ENCODE measurements at regions not wholly inside any gene's neighbourhood (a gene's known extent, or its start where the extent isn't known, plus 50 kb on each side); places are given as distances from the start of the nearest gene placed in this dataset.
"Not testable (repeated sequence)": the region's sequence is repeated elsewhere in the genome, so short reads cannot be mapped to it uniquely, and the experiment has no call there.

DNA sequence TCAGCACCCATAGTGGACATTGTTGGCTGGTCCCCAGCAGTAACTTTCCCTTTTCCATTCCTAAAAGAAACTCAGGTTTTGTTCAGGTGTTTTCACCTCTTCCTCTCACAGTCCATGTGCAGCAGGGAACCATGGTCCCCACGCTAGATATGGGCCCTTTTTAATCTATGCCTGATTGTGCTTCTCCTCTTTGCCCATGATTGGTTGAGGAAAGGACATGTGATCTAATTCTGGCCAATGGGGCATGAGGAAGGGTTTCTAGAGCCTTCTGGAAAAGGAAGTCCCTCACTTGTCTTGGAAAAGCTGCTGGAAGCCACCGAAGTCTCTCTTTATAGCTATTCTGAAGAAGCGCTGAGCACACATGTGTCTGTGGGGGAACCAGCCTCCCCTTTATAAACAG is 330.7 kb downstream of the ACTR3B start:
- no peak for DNase-seq

DNA sequence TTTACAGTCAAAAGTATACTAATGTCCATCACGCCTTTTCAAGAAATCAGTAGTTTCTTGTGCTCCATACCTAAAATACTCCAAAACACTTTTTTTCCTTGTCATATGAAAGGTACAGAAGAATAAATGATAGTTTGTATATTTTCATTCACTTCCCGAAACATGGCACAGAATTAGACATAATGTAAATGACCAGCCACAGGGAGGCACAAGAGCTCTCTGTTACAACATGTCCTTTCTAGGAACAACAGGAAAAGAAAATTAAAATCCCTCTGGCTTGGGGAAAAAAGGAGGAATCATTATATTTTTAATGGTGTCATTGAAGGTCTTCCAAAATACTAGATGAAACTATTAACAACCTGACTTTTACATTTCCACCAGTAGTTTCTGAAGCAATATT is 331.2 kb downstream of the ACTR3B start:
- DNase-seq, result no peak

DNA sequence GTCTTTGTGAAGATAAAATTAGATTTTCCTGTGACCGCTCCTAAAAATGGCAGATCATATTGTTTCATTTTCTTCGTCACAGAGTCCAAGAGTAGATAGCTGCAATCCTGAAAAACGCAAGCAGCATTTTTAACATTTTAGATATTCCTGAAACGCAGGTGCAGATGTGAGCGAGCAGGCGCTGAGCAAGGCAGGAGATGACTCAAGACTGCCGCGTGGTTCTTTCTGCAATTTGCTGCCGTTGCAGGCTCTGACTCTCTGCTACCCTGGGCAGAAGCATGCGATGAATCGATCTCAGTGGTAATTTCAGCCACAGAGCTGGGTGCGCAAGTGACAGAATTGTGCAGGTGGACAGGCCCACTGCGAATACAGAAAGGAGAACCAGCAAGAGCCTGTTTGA is 331.9 kb downstream of the ACTR3B start:
- DNase-seq, result no peak

DNA sequence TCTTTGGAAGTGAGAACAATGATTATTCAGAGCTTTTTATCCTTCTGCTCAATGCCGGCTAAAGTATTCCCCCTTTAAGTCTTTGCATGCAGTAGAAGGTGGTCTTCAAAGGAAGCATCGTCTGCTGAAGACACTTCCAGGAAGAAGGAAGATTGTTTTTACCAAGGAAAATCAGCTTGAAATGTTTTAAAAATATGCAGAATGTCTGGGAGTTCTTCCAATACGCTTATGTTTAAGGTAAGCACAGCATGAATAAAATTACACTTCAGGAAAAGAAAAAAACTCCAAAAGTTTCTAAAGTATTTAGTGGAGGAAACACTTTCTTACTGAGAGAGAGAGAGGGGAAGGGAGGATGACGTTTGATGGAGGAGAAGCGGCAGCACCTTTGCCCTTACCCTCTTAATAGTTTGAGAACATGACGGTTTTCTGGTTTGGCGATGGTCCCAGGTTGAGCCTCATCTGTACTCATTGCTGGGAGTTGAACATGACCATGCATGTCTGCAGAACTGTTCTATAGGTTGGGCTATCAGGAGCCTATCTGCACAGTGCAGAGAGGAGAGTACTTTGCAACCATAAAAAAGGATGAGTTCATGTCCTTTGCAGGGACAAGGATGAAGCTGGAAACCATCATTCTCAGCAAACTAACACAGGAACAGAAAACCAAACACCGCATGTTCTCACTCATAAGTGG is 338.1 kb downstream of the ACTR3B start:
- no peak for DNase-seq

DNA sequence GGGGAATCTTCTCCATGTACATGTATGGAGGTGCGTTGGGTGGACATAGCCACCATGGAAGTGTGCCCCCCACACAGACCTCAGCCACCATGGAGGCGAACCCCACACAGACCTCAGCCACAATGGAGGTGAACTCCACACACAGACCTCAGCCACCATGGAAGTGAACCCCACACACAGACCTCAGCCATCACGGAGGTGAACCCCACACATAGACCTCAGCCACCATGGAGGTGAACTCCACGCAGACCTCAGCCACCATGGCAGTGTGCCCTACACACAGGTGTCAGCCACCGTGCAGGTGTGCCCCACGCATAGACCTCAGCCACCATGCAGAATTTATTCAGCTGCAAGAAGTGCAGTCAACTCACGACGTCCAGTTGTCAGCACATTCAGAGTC is 339.7 kb downstream of the ACTR3B start:
- no peak for DNase-seq

DNA sequence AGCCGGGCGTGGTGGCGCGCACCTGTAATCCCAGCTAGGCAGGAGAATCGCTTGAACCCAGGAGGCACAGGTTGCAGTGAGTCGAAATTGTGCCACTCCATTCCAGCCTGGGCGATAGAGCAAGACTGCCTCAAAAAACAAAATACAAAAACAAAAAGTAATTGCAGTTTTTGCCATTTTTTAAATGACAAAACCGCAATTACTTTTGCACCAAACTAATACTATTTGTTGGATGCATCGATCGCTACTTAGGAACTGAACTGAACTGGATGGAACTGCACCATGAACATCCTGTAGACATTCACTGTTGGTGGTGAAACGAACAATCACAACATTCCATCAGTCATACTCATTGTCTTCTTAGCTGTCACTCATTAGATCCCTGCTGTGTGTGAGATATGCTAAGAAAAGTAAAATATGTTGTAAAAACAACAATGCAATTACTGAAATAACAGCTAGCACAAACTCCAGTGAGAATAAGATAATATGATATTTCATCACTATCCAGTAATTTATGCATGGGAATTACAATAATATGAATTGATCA is 341.2 kb downstream of the ACTR3B start:
- DNase-seq, result no peak

DNA sequence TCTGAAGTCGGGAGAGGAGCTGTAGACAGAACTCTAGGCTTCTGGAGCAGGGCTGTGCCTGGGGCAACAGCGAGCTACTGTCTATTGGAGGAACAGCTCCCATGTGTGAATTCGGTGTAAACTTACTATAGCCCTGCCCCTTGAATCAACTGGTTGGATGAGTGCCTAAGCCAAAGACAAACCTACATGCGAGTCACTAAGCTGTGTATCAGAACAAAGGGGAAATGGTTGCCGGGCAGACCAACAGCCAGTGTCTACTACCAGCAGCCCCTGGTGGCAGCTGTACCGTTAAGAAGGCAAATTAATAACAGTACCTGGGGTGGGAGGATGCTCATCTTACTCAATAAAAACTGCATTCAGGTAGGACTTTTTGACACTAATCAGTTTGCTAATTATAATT is 343.6 kb downstream of the ACTR3B start:
- no peak for DNase-seq

DNA sequence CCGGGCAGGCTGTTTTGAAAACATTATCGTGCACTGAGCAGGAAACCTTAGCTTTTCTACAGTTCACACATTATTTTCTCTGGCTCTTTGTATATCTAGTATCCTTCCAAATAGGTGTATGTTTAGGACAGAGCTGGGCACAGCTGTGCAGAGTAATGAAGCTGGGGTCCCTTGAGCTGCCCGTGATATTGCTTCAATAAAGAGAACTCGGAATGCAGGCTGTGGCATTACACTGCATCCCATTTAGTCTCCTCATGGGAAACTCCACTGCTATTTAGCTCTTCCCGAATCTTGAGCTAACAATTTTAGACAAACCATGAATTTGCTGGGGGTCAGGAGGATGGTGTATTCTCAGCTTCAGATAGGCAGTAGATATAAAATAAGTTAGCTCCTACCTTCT is 348.3 kb downstream of the ACTR3B start:
- no peak for DNase-seq

DNA sequence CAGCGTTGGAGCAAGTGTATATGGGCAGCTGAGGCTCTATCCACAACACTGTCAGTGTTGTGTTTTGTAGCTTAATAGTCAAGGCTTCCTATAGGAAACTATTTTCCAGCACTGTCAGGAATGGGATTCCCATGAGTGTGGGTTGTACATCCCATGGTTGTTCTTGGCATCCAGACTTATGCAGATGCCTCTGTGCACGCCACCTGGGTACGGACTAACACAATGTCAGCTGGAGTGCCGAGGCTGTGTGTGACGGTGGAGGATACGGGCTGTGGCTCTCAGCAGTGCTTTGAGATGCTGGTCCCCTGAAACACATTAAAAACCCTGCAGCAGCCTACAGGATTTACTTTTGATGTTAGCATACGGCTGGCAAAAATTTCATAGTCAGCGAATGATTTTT is 350.0 kb downstream of the ACTR3B start:
- DNase-seq, result no peak

DNA sequence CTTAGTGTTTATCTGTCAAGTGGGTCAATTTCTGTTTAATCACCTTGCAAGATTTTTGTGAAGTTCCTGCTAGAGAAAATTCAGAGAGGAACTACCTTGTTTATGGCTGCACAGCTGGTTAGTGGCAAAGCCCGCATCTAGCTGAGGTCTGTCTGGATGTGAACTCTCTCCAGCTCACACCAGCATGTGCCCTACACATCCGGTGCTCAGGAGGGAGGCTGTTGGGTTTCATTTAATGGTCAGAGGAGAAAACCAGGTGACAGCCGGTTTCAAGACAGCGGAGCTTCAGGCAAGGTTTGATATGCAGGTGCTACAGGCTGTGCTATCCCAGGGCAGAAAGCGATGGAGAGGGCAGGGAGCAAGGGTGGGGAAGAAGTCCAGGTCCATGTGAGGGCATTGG is 351.1 kb downstream of the ACTR3B start:
- DNase-seq, result no peak

DNA sequence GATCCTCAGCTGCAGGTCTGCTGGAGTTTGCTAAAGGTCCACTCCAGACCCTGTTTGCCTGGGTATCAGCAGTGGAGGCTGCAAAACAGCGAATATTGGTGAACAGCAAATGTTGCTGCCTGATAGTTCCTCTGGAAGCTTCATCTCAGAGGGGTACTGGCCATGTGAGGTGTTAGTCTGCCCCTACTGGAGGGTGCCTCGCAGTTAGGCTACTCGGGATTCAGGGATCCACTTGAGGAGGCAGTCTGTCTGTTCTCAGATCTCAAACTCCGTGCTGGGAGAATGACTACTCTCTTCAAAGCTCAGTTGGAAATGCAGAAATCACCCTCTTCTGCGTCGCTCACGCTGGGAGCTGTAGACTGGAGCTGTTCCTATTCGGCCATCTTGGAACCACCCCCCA is 362.7 kb downstream of the ACTR3B start:
- DNase-seq, result not testable (repeated sequence)

DNA sequence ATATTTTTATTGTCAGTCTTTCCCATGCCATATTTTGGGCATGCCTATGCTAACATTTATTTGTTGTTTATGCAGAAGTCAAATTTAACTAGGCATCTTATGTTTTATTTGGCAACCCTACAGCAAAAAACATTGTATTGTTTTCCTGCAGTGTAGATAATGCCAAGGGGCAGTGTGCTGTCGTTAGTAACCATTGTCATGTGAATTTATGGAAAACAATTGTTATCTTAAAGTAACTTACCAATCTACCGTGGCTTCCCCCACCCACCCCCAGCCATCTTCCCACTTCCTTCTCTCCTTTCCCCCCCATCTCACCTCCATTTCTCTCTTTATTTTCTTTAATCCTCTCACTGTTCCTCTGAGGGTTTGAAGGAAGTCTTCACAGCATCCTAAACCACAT is 370.5 kb downstream of the ACTR3B start:
- DNase-seq, result no peak

DNA sequence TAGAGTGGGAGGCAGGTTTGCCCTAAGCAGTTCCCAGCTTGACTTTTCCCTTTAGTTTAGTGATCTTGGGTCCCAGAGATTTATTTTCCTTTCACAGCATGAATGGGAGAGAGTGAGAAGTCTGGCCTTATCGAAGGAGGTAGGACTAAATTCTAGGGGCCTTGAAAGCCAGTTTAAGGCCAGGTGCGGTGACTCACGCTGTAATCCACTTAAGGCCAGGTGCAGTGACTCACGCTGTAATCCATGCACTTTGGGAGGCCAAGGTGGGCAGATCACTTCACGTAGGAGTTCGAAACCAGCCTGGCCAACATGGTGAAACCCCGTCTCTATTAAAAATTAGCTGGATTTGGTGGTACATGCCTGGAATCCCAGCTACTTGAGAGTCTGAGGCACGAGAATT is 392.2 kb downstream of the ACTR3B start:
- DNase-seq, result no peak

DNA sequence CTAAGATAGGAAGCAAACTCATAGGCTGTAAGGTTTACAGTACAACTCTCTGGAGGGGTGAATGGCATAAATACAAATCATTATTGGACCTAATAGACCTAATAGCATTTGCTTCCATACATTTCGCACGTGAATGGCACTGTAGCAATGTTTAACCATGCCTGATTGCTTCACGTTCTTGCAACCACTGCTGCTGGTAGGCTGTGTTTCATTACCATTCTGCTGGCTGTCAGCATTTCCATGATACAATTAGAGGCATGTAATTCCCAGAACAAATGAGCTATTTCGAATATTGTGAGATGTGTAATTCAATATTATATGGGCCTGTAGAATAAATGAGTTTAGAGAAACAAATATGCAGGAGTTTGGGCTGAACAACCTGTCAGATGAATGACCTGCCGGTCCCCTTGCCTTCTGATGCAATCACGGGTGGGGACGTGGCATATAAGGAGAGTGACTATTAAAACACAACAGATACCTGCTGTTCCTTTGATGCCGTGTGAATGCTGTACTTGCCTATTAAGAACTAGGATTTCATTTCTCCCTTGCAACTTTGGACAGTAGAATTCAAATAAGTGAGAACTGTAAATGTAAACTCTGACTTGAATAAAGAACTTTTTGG is 393.4 kb downstream of the ACTR3B start:
- DNase-seq, result no peak

DNA sequence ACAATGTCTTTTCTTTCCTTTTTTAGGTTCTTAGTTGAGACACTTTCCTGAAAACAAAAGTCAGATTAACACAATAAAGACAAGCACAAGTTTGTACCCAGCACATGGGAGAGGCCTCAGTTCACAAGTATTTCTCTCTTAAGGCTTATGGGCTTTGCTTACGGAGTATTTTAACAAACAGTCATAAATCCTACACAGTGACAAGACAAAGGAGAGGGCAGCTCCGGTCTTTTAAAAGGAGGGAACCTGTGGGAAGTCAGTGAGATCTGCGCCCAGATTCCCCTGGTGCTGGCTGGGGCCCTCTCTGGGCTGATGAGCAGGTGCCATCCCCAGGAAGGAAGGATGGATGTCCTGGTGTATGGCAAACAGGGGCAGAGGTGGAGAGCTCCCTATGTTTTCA is 398.6 kb downstream of the ACTR3B start:
- no peak for DNase-seq

DNA sequence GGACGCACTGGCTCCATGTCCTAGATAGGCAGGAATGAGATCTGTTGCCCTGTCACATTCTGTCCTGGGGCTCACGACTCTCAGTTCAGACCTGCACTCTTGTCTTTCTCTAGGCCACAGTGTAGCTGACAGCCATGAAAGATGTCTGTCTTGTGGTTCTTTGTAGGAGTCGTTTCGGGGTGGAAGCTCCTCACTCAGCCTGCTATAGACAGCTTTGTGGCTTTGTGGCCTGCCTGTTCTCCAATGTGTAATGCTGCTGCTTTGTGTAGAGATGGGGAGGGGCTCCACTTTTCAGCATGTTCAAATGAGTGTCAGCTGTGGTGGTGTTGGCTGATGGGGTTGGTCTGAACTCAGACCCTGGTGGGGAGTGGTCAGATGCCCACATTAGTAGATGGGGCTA is 410.7 kb downstream of the ACTR3B start:
- DNase-seq, result no peak

DNA sequence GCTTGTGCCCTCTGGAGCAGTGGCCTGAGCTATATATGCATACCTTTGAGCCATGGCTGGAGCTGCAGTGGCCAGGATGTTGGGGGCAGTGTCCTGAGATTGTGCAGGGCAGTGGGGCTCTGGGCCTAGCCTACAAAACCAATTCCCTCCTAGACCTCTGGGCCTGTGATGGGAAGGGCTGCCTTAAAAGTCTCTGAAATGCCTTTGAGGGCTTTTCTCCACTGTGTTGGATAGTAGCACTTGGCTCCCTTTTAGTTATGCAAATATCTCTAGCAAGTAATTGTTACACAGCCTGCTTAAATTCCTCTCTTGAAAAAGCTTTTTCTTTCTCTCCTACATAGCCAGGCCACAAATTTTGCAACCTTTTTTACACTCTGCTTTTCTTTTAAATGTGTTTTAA is 426.4 kb downstream of the ACTR3B start:
- no peak for DNase-seq

DNA sequence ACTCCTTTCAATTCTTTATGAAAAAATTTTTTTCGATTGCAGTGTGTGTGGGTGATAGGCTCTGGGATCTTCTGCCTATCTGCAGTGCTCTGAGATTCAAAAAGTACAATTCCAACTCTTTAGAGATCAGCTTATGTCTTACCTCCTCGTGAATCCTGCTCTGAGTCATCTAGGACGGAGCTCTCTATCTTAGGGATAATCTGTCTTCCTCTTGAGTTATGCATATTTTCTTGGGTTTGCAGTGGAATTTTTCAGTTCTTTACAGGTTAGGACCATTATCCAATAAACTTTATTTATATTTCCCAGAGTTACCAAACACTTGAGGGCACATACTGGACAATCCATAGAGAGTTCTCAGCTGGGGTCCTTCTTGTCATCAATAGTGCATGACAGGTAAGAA is 428.6 kb downstream of the ACTR3B start:
- no peak for DNase-seq

DNA sequence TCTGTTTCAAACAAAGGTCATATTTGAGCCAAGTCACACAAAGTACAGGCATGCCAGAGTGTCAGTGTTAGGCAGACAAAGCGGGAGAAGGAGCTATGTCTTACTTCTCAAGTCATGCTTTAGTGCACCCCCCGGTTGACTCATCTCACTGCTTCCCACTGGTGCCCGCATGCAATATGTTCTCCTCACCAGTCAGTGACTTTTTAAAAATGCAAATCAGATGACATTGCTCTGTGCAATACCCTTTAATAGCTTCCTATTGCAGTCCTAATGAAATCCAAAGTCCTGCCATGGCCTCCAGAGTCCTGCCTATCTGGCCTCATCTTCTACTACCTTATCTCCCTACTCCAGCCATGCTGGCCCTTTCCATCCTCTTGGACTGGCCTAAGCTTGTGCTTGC is 429.1 kb downstream of the ACTR3B start:
- no peak for DNase-seq

DNA sequence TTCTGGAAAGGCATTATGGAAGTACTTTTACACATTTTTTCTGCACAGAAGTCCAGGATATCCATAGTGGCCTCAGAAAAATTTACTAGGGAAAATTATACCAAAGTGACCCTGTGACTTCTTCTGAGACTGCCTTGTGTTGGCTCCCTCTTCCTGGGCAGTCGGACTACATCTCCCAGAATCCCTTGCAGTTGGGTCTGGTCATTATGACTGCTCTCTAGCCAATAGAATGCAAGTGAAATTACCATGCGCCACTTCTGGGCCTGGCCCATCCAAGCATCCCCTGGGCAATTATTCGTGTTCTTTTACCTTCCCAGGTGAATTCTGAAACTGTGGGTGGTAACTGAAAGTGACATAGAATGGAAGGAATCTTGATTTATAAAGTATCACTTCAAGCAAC is 430.9 kb downstream of the ACTR3B start:
- no peak for DNase-seq

DNA sequence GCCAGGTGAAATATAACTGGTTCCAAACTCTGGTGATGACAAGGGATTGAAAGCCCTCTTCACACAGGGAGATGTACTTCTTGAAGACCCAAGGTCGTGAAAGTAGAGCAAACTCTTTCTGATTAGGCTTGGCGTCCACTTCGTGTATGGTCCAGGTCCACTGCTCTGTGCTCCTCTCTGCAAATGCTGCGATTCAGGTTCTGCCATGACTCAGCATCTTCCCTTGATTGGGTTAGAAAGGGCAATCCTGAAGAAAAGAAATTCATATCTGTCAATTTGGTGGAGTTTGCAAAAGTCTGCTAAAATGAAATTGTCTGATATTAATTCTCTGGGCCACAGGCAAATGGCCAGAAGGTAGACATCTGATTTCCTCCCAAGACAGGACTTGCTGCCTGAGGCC is 431.4 kb downstream of the ACTR3B start:
- DNase-seq, result no peak

DNA sequence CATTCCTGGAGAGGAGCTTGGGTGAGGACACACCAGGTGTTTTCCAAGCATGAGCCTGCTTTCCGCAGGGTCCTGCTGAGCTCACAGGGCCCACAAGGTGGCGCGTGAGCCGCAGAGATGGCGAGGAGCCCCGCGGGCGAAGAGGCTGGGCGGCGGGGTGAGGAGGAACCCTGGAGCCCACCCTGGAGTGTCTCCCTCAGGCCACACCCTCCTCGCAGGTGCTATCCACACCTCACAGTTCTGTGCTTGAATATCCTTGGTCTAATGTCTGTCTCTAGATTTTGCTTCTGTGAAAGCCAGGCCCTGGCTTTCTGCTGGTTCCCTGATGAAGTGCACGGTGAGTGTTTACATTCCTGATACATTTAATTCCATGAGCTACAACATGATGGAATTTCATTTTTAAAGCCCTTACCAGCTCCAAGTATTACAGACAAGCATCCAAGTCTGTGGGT is 433.6 kb downstream of the ACTR3B start:
- peak; percentile 43 for DNase-seq

DNA sequence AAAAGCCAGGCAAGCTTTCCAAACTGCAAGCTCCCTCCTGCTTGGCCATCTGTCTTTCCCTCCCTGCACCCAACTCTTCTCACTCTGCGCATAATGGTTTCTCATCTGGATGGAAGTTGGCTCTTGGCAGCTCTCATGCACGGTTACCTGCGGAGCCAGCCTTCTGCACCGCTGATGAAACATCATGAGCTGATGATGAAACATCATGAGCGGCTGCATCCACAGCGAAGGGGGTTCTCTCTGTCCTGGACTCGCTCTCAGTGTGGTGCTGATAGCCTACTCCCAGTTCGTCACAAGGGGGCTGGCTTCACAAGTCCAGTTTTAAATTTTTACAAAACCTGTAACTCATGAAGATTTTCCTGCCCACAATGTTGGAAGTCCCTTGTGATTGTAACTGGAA is 457.5 kb downstream of the ACTR3B start:
- DNase-seq, result no peak

DNA sequence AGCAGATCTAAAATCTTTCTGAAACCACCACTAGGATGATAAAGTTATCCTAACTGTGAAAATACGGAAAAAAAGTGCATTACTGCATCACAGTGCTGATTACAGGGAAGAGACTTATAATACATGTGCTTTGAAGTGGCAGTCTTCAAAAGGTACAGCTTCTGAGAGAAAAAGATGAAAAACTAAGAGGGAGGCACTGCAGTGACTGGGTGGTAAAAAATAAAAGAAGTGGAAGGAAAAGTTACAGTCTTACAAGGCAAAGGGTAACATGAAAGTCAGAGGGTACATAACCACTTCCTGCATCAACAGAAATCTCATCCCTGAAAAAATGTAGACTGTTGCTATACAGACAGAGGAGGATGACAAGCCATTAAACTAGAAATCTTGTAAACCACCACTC is 465.3 kb downstream of the ACTR3B start:
- DNase-seq, result no peak

DNA sequence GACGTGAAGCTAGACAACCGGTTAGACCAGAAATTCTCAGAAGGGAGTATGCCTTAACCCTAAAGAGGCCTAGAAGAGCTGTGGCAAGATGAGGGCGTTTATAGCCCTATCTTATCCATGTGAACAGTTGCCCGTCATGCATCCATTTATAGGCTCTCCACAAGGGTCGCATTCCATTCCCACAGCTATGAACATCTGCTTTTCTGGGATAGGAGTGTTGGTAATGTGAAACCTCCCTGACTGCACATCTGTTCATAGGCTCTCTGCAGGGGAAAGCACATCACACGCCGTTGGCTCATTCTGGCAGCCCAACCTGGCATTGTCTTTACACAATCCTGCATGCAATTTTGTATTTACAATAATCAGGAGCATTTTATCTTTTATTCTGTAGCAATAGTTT is 485.6 kb downstream of the ACTR3B start:
- DNase-seq, result not testable (repeated sequence)

Measured in NCI-H774 (cell line).